SK-N-SH treated with all-trans-retinoic acid at 6 μM for 48 hours (cell line): ENCODE measurements at regions not wholly inside any gene's neighbourhood (a gene's known extent, or its start where the extent isn't known, plus 50 kb on each side); places are given as distances from the start of the nearest gene placed in this dataset.

Source experiments
- ATAC-seq: fragments of 200-7000 bp; cut with Tn5 transposase; 3 replicates; pipeline ENCODE4 v1.9.1; 2020; ENCODE audit warnings: mild to moderate bottlenecking, moderate library complexity
- ARNTL ChIP-seq: fragments of 450-650 bp; formaldehyde crosslinking; IDR thresholded peaks from 2 replicates; pipeline ENCODE4 v1.5.0; 2020; ENCODE audit warnings: low read depth, mild to moderate bottlenecking, moderate library complexity, borderline replicate concordance
- BACH2 ChIP-seq: fragments of 250-450 bp; sonication (Bioruptor Pico); IDR thresholded peaks from 2 replicates; pipeline ENCODE4 v1.9.0; 2021; ENCODE audit warnings: mild to moderate bottlenecking, borderline replicate concordance
- CSDC2 ChIP-seq: fragments of 250-450 bp; sonication (Bioruptor Pico); IDR thresholded peaks from 2 replicates; pipeline ENCODE4 v1.5.0; 2020; ENCODE audit warnings: mild to moderate bottlenecking, moderate library complexity
- ESRRG ChIP-seq: fragments of 250-450 bp; sonication (Bioruptor Pico); IDR thresholded peaks from 2 replicates; pipeline ENCODE4 v1.6.1; 2021; ENCODE audit warnings: mild to moderate bottlenecking
- GLIS3 ChIP-seq: fragments of 250-450 bp; sonication (Bioruptor Pico); IDR thresholded peaks from 2 replicates; pipeline ENCODE4 v1.5.0; 2020; ENCODE audit warnings: mild to moderate bottlenecking, moderate library complexity
- ISL1 ChIP-seq: fragments of 250-450 bp; sonication (Bioruptor Pico); IDR thresholded peaks from 2 replicates; pipeline ENCODE4 v2.1.2; 2022; ENCODE audit warnings: mild to moderate bottlenecking, moderate library complexity
- OSR1 ChIP-seq: fragments of 250-450 bp; sonication (Bioruptor Pico); IDR thresholded peaks from 2 replicates; pipeline ENCODE4 v1.8.0; 2022; ENCODE audit warnings: moderate library complexity, mild to moderate bottlenecking, inconsistent platforms
- PPARA ChIP-seq: fragments of 250-450 bp; sonication (Bioruptor Pico); IDR thresholded peaks from 2 replicates; pipeline ENCODE4 v1.5.0; 2020; ENCODE audit warnings: mild to moderate bottlenecking, borderline replicate concordance
- RARB ChIP-seq: fragments of 250-450 bp; sonication (Bioruptor Pico); IDR thresholded peaks from 2 replicates; pipeline ENCODE4 v1.8.0; 2021; ENCODE audit warnings: mild to moderate bottlenecking, moderate library complexity
- SNAI2 ChIP-seq: fragments of 250-450 bp; sonication (Bioruptor Pico); IDR thresholded peaks from 2 replicates; pipeline ENCODE4 v1.5.0; 2020; ENCODE audit warnings: mild to moderate bottlenecking, moderate library complexity
- TCF4 ChIP-seq: fragments of 250-450 bp; sonication (Bioruptor Pico); IDR thresholded peaks from 2 replicates; pipeline ENCODE4 v1.8.0; 2021; ENCODE audit warnings: mild to moderate bottlenecking, moderate library complexity, borderline replicate concordance
- TOX ChIP-seq: fragments of 250-450 bp; sonication (Bioruptor Pico); IDR thresholded peaks from 2 replicates; pipeline ENCODE4 v1.8.0; 2021; ENCODE audit warnings: mild to moderate bottlenecking, moderate library complexity, borderline replicate concordance
- ZC3H10 ChIP-seq: fragments of 250-450 bp; sonication (Bioruptor Pico); IDR thresholded peaks from 2 replicates; pipeline ENCODE4 v1.5.1; 2021; ENCODE audit warnings: mild to moderate bottlenecking, moderate library complexity
- ZFP3 ChIP-seq: fragments of 250-450 bp; sonication (Bioruptor Pico); IDR thresholded peaks from 2 replicates; pipeline ENCODE4 v1.5.0; 2020; ENCODE audit warnings: mild to moderate bottlenecking, moderate library complexity
- ZFP30 ChIP-seq: fragments of 450-650 bp; formaldehyde crosslinking; IDR thresholded peaks from 2 replicates; pipeline ENCODE4 v1.5.0; 2022; ENCODE audit warnings: mild to moderate bottlenecking, moderate library complexity
- ZNF565 ChIP-seq: fragments of 450-650 bp; formaldehyde crosslinking; conservative IDR thresholded peaks from 2 replicates; pipeline ENCODE4 v1.5.0; 2020; ENCODE audit warnings: low read depth, mild to moderate bottlenecking, moderate library complexity
- ZNF70 ChIP-seq: fragments of 450-650 bp; formaldehyde crosslinking; IDR thresholded peaks from 2 replicates; pipeline ENCODE4 v1.5.0; 2020; ENCODE audit warnings: mild to moderate bottlenecking, moderate library complexity
- ZNF8 ChIP-seq: fragments of 450-650 bp; formaldehyde crosslinking; IDR thresholded peaks from 2 replicates; pipeline ENCODE4 v1.5.0; 2020; ENCODE audit warnings: mild to moderate bottlenecking, moderate library complexity
- TF ChIP-seq, protein P1 (sequence below): fragments of 250-450 bp; sonication (Bioruptor Pico); IDR thresholded peaks from 2 replicates; pipeline ENCODE4 v1.8.0; 2021; ENCODE audit warnings: low read depth, mild to moderate bottlenecking, moderate library complexity, borderline replicate concordance
- TF ChIP-seq, protein P2 (sequence below): fragments of 250-450 bp; sonication (Bioruptor Pico); IDR thresholded peaks from 2 replicates; pipeline ENCODE4 v1.5.1; 2020; ENCODE audit warnings: low read depth, mild to moderate bottlenecking, moderate library complexity
- TF ChIP-seq, protein P3 (sequence below): fragments of 250-450 bp; sonication (Bioruptor Pico); IDR thresholded peaks from 2 replicates; pipeline ENCODE4 v1.8.0; 2020; ENCODE audit warnings: mild to moderate bottlenecking, moderate library complexity, borderline replicate concordance
- TF ChIP-seq, protein P4 (sequence below): fragments of 250-450 bp; sonication (Bioruptor Pico); IDR thresholded peaks from 2 replicates; pipeline ENCODE4 v1.5.0; 2020; ENCODE audit warnings: mild to moderate bottlenecking, moderate library complexity
- TF ChIP-seq, protein P5 (sequence below): fragments of 250-450 bp; sonication (Bioruptor Pico); IDR thresholded peaks from 2 replicates; pipeline ENCODE4 v1.5.1; 2021; ENCODE audit warnings: mild to moderate bottlenecking, moderate library complexity

DNA sequence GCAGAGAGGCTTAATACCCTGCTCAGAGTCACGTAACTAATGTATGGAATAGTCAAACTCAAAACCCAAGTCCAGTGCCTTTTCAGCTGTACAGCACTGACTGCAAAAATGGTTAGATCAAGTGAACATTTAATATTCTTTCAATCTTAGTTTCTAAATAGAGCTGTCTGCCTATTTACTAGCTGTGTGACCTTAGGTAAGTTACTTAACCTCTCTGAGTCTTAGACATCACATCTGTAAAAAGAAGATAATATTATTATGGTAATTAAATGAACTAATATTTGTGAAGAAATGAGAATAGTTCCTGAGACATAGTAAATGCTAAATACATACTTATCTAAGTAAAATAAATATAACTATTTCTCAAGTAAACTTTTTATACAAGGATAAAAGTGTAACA is 235.5 kb downstream of the SAMD5 start:
- no peak for ATAC-seq
- TF ChIP-seq ISL1 (no peak), ARNTL (CRISPR knock-in tag) (no peak), OSR1 (CRISPR knock-in tag) (no peak), CSDC2 (CRISPR knock-in tag) (no peak), ZNF565 (CRISPR knock-in tag) (no peak), ESRRG (no peak), TCF4 (no peak)
- TF ChIP-seq, protein P1, sequence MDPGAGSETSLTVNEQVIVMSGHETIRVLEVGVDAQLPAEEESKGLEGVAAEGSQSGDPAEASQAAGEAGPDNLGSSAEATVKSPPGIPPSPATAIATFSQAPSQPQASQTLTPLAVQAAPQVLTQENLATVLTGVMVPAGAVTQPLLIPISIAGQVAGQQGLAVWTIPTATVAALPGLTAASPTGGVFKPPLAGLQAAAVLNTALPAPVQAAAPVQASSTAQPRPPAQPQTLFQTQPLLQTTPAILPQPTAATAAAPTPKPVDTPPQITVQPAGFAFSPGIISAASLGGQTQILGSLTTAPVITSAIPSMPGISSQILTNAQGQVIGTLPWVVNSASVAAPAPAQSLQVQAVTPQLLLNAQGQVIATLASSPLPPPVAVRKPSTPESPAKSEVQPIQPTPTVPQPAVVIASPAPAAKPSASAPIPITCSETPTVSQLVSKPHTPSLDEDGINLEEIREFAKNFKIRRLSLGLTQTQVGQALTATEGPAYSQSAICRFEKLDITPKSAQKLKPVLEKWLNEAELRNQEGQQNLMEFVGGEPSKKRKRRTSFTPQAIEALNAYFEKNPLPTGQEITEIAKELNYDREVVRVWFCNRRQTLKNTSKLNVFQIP (CRISPR knock-in tag): no peak

DNA sequence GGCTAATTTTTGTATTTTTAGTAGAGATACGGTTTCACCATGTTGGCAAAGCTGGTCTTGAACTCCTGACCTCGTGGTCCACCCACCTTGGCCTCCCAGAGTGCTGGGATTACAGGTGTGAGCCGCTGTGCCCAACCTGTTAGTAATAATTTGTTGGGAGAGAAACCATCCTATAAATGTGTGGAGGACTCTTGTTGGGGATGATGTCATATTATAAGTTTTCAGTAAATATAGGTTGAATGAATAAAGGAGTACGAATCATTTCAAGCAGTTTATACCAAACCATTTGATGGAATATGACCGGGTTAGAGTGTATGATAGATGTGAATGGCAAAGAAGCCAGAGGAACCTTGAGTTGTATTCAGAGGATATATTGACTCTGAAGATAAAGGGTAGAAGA is 240.8 kb downstream of the SAMD5 start:
- no peak for ATAC-seq
- TF ChIP-seq CSDC2 (CRISPR knock-in tag) (no peak), TCF4 (no peak), PPARA (CRISPR knock-in tag) (no peak), OSR1 (CRISPR knock-in tag) (no peak), ZNF8 (CRISPR knock-in tag) (no peak), BACH2 (CRISPR knock-in tag) (no peak), ESRRG (no peak), RARB (CRISPR knock-in tag) (no peak), GLIS3 (CRISPR knock-in tag) (no peak), ZFP30 (CRISPR knock-in tag) (no peak), TOX (CRISPR knock-in tag) (no peak), SNAI2 (no peak), ZFP3 (CRISPR knock-in tag) (no peak), ZNF565 (CRISPR knock-in tag) (no peak), ARNTL (CRISPR knock-in tag) (no peak), ZNF70 (CRISPR knock-in tag) (no peak)
- TF ChIP-seq, protein P2, sequence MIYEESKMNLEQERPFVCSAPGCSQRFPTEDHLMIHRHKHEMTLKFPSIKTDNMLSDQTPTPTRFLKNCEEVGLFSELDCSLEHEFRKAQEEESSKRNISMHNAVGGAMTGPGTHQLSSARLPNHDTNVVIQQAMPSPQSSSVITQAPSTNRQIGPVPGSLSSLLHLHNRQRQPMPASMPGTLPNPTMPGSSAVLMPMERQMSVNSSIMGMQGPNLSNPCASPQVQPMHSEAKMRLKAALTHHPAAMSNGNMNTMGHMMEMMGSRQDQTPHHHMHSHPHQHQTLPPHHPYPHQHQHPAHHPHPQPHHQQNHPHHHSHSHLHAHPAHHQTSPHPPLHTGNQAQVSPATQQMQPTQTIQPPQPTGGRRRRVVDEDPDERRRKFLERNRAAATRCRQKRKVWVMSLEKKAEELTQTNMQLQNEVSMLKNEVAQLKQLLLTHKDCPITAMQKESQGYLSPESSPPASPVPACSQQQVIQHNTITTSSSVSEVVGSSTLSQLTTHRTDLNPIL (CRISPR knock-in tag): no peak
- TF ChIP-seq, protein P3, sequence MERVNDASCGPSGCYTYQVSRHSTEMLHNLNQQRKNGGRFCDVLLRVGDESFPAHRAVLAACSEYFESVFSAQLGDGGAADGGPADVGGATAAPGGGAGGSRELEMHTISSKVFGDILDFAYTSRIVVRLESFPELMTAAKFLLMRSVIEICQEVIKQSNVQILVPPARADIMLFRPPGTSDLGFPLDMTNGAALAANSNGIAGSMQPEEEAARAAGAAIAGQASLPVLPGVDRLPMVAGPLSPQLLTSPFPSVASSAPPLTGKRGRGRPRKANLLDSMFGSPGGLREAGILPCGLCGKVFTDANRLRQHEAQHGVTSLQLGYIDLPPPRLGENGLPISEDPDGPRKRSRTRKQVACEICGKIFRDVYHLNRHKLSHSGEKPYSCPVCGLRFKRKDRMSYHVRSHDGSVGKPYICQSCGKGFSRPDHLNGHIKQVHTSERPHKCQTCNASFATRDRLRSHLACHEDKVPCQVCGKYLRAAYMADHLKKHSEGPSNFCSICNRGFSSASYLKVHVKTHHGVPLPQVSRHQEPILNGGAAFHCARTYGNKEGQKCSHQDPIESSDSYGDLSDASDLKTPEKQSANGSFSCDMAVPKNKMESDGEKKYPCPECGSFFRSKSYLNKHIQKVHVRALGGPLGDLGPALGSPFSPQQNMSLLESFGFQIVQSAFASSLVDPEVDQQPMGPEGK (CRISPR knock-in tag): no peak
- TF ChIP-seq, protein P1 (CRISPR knock-in tag): no peak
- TF ChIP-seq, protein P4, sequence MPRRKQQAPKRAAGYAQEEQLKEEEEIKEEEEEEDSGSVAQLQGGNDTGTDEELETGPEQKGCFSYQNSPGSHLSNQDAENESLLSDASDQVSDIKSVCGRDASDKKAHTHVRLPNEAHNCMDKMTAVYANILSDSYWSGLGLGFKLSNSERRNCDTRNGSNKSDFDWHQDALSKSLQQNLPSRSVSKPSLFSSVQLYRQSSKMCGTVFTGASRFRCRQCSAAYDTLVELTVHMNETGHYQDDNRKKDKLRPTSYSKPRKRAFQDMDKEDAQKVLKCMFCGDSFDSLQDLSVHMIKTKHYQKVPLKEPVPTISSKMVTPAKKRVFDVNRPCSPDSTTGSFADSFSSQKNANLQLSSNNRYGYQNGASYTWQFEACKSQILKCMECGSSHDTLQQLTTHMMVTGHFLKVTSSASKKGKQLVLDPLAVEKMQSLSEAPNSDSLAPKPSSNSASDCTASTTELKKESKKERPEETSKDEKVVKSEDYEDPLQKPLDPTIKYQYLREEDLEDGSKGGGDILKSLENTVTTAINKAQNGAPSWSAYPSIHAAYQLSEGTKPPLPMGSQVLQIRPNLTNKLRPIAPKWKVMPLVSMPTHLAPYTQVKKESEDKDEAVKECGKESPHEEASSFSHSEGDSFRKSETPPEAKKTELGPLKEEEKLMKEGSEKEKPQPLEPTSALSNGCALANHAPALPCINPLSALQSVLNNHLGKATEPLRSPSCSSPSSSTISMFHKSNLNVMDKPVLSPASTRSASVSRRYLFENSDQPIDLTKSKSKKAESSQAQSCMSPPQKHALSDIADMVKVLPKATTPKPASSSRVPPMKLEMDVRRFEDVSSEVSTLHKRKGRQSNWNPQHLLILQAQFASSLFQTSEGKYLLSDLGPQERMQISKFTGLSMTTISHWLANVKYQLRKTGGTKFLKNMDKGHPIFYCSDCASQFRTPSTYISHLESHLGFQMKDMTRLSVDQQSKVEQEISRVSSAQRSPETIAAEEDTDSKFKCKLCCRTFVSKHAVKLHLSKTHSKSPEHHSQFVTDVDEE: no peak
- TF ChIP-seq, all 23 proteins: peak for 0

DNA sequence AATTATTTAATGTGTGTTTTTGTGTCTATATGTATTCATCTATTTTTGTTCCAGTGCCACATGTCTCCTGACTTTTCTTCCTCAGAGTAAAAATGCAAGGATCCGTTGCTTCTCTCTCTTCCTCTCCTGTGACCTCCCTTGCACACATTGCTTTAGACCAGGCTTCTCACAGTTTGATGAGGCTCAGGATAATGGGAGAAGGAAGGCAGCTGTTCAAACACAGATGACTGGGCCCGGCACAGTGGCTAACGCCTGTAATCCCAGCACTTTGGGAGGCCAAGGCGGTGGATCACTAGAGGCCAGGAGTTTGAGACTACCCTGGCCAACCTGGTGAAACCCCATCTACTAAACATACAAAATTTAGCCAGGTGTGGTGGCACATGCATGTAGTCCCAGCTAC is 241.9 kb downstream of the SAMD5 start:
- no peak for TF ChIP-seq TCF4
- no peak for TF ChIP-seq SNAI2
- TF ChIP-seq ZNF565 (CRISPR knock-in tag): no peak
- TF ChIP-seq OSR1 (CRISPR knock-in tag): no peak
- TF ChIP-seq, protein P5, sequence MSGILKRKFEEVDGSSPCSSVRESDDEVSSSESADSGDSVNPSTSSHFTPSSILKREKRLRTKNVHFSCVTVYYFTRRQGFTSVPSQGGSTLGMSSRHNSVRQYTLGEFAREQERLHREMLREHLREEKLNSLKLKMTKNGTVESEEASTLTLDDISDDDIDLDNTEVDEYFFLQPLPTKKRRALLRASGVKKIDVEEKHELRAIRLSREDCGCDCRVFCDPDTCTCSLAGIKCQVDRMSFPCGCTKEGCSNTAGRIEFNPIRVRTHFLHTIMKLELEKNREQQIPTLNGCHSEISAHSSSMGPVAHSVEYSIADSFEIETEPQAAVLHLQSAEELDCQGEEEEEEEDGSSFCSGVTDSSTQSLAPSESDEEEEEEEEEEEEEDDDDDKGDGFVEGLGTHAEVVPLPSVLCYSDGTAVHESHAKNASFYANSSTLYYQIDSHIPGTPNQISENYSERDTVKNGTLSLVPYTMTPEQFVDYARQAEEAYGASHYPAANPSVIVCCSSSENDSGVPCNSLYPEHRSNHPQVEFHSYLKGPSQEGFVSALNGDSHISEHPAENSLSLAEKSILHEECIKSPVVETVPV (CRISPR knock-in tag): no peak
- no peak for TF ChIP-seq TOX (CRISPR knock-in tag)
- TF ChIP-seq, protein P3 (CRISPR knock-in tag): no peak
- TF ChIP-seq ZC3H10: no peak
- TF ChIP-seq ZFP3 (CRISPR knock-in tag): no peak
- ATAC-seq: no peak
